Natural killer cell (primary cell): ENCODE measurements at regions not wholly inside any gene's neighbourhood (a gene's known extent, or its start where the extent isn't known, plus 50 kb on each side); places are given as distances from the start of the nearest gene placed in this dataset.

ENCODE experiments used
- ATAC-seq, 3 donors: fragments of 150-1000 bp in 2 of 3; fragments of 200-7000 bp in 1 of 3; cut with Tn5 transposase; 1 replicate in 1 of 3; 2 replicates in 2 of 3; pipeline ENCODE4 v1.10.0; 2021; ENCODE audit warnings: mild to moderate bottlenecking in 2 of 3, moderate library complexity in 2 of 3
- DNase-seq, 2 donors: peaks; one replicate each; pipeline versions ENCODE4 v3.0.0 to v3.0.0-alpha.2; 2013 to 2021; ENCODE audit warnings: mixed read lengths in 1 of 2
- H3K27ac ChIP-seq: one replicate; pipeline ENCODE4 v1.5.1; 2013; ENCODE audit warnings: mild to moderate bottlenecking, low read length
- H3K27me3 ChIP-seq: one replicate; pipeline ENCODE4 v1.6.1; 2013; ENCODE audit warnings: low read length; ENCODE audit not compliant: control insufficient read depth, insufficient read depth
- H3K36me3 ChIP-seq: one replicate; pipeline ENCODE4 v1.6.1; 2013; ENCODE audit warnings: low read length; ENCODE audit not compliant: control insufficient read depth, insufficient read depth
- H3K4me1 ChIP-seq: one replicate; pipeline ENCODE4 v1.6.1; 2013; ENCODE audit warnings: low read length; ENCODE audit not compliant: control insufficient read depth, insufficient read depth
- H3K4me3 ChIP-seq: one replicate; pipeline ENCODE4 v1.5.1; 2013; ENCODE audit warnings: low read length
- H3K9me3 ChIP-seq: one replicate; pipeline ENCODE4 v1.6.1; 2013; ENCODE audit warnings: low read length; ENCODE audit not compliant: control insufficient read depth, insufficient read depth
- H3K27ac Mint-ChIP-seq, 2 donors: one replicate each; pipeline ENCODE4 v1.8.0; 2022; ENCODE audit warnings: mild to moderate bottlenecking in 2 of 2, mixed read lengths in 2 of 2, moderate library complexity in 1 of 2
- H3K27me3 Mint-ChIP-seq, 2 donors: one replicate each; pipeline ENCODE4 v1.8.0; 2022; ENCODE audit warnings: low read depth in 2 of 2, mixed read lengths in 2 of 2
- H3K36me3 Mint-ChIP-seq: one replicate; pipeline ENCODE4 v1.8.0; 2022; ENCODE audit warnings: mixed read lengths
- H3K4me1 Mint-ChIP-seq, 2 donors: one replicate each; pipeline ENCODE4 v1.8.0; 2022; ENCODE audit warnings: mixed read lengths in 2 of 2
- H3K4me3 Mint-ChIP-seq: one replicate; pipeline ENCODE4 v1.8.0; 2022; ENCODE audit warnings: mild to moderate bottlenecking, moderate library complexity, mixed read lengths
- H3K9me3 Mint-ChIP-seq, 2 donors: one replicate each; pipeline ENCODE4 v1.8.0; 2022; ENCODE audit warnings: mixed read lengths in 2 of 2
- WGBS: methylation state at CpG from one replicate; pipeline ENCODE4 v1.1.7; 2013; ENCODE audit warnings: missing lambda C conversion rate; ENCODE audit not compliant: insufficient coverage; 5-methylcytosine and 5-hydroxymethylcytosine counted together
- intact Hi-C: fragments of 100-400 bp; cut with micrococcal nuclease; formaldehyde crosslinking; loops from one replicate; pipeline ENCODE4 v1.14.2; 2022
- TF ChIP-seq, protein P1 (sequence below): fragments of 200-600 bp; IDR thresholded peaks from one replicate; pipeline ENCODE4 v1.8.0; 2022; ENCODE audit warnings: antibody characterized with exemption

DNA sequence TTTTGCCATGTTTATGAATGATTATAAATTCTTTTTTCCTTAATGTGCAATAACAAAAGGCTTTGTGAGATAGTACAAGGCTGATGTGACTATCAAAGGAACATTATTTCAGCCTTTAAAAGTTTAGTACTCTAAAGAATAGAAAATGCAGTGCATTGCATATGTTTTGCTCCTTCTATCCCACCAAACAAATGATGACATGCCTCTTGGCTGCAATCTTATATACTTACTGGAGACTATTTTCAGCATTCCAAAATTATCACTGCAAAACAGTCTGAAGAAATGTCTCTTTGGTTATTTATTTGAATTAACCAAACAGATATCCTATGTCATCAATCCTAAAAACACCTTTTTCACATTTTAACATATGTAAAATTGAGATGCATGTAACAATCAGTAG is 776.5 kb upstream of the SPRY2 start:
- intact Hi-C loops = no loop called here

DNA sequence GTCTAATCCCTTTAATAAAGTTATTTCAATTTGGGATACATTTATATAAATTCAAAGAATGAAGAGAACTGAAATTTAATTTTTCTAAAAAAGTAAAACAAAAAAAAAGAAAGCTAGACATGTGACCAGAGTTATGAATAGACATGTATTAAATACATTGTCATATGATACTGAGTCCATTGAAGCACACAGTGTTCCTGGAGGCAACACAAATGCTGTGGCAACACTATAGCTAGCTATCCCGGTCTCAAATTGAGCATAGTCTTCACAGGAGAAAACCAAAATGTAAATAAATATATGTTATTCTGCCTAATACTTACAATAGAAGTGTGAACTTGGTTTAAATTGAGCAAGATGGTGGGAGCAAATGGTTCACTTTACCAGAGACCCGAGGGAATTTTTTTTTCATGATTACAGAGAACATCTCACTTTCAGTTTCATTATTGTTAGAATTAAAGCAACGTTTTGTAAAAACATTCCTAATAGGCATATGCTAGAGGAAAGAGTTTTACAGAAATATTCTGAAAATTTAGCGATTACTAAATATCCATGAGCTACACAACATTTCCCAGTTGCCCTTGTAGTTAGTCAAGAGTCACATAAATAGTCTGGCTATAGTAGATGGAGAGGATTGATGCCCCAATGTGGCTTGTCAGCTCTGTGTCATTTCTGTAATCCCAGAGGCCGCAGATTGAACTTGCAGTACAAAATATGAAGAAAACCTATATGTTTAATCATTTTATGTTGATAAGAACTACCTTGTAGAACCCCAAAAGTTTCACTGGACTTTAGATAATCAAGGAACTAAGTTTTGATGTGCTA is 775.7 kb upstream of the SPRY2 start:
- DNase-seq (no peak), ATAC-seq (no peak)
- Histone ChIP-seq H3K4me1 (no peaks in the 10 kb centered on the region), H3K9me3 (peaks cover 3% of the 10 kb centered on the region), H3K4me3 (no peak overlapping the region), H3K27ac (no peak overlapping the region), H3K36me3 (no peaks in the 10 kb centered on the region), H3K27me3 (no peaks in the 10 kb centered on the region)
- WGBS = 80% methylated on average over 1 of the region's 5 CpGs
- no peak overlapping the region for H3K4me3 Mint-ChIP-seq
- H3K4me1 Mint-ChIP-seq = no peaks in the 10 kb centered on the region
- intact Hi-C loops = no loop called here
- no peaks in the 10 kb centered on the region for H3K36me3 Mint-ChIP-seq
- peaks cover 2 to 4% of the 10 kb centered on the region in 2 donors for H3K9me3 Mint-ChIP-seq
- TF ChIP-seq, protein P1, sequence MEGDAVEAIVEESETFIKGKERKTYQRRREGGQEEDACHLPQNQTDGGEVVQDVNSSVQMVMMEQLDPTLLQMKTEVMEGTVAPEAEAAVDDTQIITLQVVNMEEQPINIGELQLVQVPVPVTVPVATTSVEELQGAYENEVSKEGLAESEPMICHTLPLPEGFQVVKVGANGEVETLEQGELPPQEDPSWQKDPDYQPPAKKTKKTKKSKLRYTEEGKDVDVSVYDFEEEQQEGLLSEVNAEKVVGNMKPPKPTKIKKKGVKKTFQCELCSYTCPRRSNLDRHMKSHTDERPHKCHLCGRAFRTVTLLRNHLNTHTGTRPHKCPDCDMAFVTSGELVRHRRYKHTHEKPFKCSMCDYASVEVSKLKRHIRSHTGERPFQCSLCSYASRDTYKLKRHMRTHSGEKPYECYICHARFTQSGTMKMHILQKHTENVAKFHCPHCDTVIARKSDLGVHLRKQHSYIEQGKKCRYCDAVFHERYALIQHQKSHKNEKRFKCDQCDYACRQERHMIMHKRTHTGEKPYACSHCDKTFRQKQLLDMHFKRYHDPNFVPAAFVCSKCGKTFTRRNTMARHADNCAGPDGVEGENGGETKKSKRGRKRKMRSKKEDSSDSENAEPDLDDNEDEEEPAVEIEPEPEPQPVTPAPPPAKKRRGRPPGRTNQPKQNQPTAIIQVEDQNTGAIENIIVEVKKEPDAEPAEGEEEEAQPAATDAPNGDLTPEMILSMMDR = no peak
- H3K27ac Mint-ChIP-seq = no peak overlapping the region
- no peaks in the 10 kb centered on the region for H3K27me3 Mint-ChIP-seq

More for the DNA sequence above, 776.5 kb upstream of the SPRY2 start:
- H3K4me1 ChIP-seq = no peaks in the 10 kb centered on the region
- ATAC-seq (no peak), DNase-seq (no peak)
- H3K27me3 ChIP-seq = no peaks in the 10 kb centered on the region
- no peaks in the 10 kb centered on the region for H3K36me3 ChIP-seq
- Mint-ChIP-seq H3K9me3 (peaks cover 1 to 4% of the 10 kb centered on the region in 2 donors), H3K36me3 (no peaks in the 10 kb centered on the region), H3K27ac (no peak overlapping the region), H3K27me3 (no peaks in the 10 kb centered on the region), H3K4me1 (no peaks in the 10 kb centered on the region), H3K4me3 (no peak overlapping the region)
- H3K4me3 ChIP-seq = no peak overlapping the region
- H3K9me3 ChIP-seq = peaks cover 3% of the 10 kb centered on the region
- TF ChIP-seq, protein P1 = no peak
- no peak overlapping the region for H3K27ac ChIP-seq

DNA sequence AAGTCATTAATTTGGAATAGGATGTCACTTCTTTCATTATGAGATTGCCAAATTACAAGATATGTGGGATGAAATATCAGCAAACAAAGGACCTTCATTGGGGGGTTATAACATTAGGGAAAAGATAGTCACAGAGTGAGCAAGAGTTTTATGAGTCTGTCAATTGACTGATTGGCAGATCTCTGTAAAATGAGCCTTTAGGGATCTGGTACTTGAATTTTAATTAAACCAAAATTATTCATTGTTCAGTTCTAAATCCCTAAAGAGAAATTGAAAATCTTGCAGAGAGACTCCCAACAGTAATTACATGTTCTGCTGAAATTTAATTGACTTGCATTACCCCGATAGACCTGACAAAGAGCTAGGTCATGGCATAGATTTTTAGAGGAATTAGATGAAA is 768.1 kb upstream of the SPRY2 start:
- no CpG with 5 or more reads among the region's 1 CpG for WGBS

More for the DNA sequence above, 768.1 kb upstream of the SPRY2 start:
- no peak overlapping the region for H3K27ac Mint-ChIP-seq
- Histone ChIP-seq H3K27ac (no peak overlapping the region), H3K36me3 (no peaks in the 10 kb centered on the region), H3K9me3 (no peaks in the 10 kb centered on the region), H3K27me3 (no peaks in the 10 kb centered on the region), H3K4me1 (no peaks in the 10 kb centered on the region), H3K4me3 (no peak overlapping the region)
- ATAC-seq (no peak), DNase-seq (no peak)
- no peaks in the 10 kb centered on the region for H3K4me1 Mint-ChIP-seq
- H3K36me3 Mint-ChIP-seq = no peaks in the 10 kb centered on the region
- H3K9me3 Mint-ChIP-seq = peaks cover 6 to 8% of the 10 kb centered on the region in 2 donors
- no peaks in the 10 kb centered on the region for H3K27me3 Mint-ChIP-seq
- intact Hi-C loops = loop anchor here (10.0 kb wide), 1 partner anchor 64 kb away; no protein-coding TSS in a partner anchor
- H3K4me3 Mint-ChIP-seq = no peak overlapping the region
- TF ChIP-seq, protein P1 = no peak
